Mucosa of descending colon (tissue), 3 donors: ENCODE measurements at regions not wholly inside any gene's neighbourhood (a gene's known extent, or its start where the extent isn't known, plus 50 kb on each side); places are given as distances from the start of the nearest gene placed in this dataset.

Source experiments
- ATAC-seq: fragments of 200-7000 bp; cut with Tn5 transposase; one replicate; pipeline ENCODE4 v1.9.1; 2020; ENCODE audit warnings: mild to moderate bottlenecking, moderate library complexity
- DNase-seq, 3 donors: peaks; one replicate each; pipeline ENCODE4 v3.0.0-alpha.2; 2020
- H3K36me3 ChIP-seq: fragments of 200-600 bp; one replicate; pipeline ENCODE4 v1.8.0; 2021; ENCODE audit warnings: low read depth, mild to moderate bottlenecking
- H3K4me1 ChIP-seq: fragments of 200-600 bp; one replicate; pipeline ENCODE4 v1.8.0; 2021; ENCODE audit warnings: low read depth, mild to moderate bottlenecking
- H3K4me3 ChIP-seq: fragments of 200-600 bp; one replicate; pipeline ENCODE4 v1.8.0; 2021; ENCODE audit warnings: mild to moderate bottlenecking
- H3K9me3 ChIP-seq: fragments of 200-600 bp; one replicate; pipeline ENCODE4 v1.8.0; 2021; ENCODE audit warnings: mild to moderate bottlenecking
- intact Hi-C, 2 donors: fragments of 100-400 bp; cut with DNase I in 1 of 2; cut with micrococcal nuclease in 1 of 2; formaldehyde crosslinking; loops; one replicate each; pipeline versions ENCODE4 v1.11.0 to v1.11.1; 2022; cut with DNase I, micrococcal nuclease
- TF ChIP-seq, protein P1 (sequence below): fragments of 200-600 bp; IDR thresholded peaks from one replicate; pipeline ENCODE4 v1.8.0; 2022; ENCODE audit warnings: antibody characterized with exemption, mild to moderate bottlenecking
- donor health status: DM: no; HTN: no; CAD: no; lungs with moderate emphysema.
- donor health status: DM: no; HTN: no; CAD: no.
- donor health status: DM: no; HTN: yes; CAD: no.

DNA sequence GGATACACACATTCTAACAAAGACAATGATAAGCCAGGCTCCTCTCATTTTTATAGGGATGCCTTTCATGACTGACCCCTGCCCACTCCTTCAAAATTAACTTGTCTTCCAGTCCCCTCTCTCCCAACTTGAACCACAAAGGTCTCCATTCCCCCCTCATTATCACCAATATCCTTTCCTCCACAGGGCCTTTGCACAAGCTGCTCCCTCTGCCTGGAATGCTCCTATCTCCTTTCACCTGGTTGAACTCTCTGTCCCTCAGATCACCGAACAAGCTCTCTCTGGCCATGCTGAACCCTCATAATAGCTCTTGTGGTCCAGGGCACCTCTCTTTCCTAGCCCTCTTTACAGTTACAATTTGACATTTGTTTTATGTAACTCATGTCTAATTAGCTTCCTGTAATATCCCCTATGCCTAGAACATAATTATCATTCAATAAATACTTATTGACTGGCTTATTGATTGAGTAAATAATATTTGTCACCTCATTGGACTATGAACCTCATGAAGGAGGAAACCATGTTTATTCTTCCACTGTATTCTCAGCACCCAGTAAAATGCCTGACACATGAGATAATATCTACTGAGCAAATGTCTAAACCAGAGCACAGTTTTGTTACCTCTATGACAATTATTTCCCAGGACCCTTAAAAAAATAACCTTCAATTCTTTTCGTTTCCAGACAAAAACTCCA, 266.3 kb upstream of the RASGEF1B start:
- no peaks in the 10 kb centered on the region for H3K4me1 ChIP-seq
- TF ChIP-seq, protein P1, sequence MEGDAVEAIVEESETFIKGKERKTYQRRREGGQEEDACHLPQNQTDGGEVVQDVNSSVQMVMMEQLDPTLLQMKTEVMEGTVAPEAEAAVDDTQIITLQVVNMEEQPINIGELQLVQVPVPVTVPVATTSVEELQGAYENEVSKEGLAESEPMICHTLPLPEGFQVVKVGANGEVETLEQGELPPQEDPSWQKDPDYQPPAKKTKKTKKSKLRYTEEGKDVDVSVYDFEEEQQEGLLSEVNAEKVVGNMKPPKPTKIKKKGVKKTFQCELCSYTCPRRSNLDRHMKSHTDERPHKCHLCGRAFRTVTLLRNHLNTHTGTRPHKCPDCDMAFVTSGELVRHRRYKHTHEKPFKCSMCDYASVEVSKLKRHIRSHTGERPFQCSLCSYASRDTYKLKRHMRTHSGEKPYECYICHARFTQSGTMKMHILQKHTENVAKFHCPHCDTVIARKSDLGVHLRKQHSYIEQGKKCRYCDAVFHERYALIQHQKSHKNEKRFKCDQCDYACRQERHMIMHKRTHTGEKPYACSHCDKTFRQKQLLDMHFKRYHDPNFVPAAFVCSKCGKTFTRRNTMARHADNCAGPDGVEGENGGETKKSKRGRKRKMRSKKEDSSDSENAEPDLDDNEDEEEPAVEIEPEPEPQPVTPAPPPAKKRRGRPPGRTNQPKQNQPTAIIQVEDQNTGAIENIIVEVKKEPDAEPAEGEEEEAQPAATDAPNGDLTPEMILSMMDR = no peak
- intact Hi-C loops = no loop called here
- no peak overlapping the region for H3K4me3 ChIP-seq
- no peak for DNase-seq
- no peaks in the 10 kb centered on the region for H3K36me3 ChIP-seq
- no peak for ATAC-seq
- no peaks in the 10 kb centered on the region for H3K9me3 ChIP-seq

DNA sequence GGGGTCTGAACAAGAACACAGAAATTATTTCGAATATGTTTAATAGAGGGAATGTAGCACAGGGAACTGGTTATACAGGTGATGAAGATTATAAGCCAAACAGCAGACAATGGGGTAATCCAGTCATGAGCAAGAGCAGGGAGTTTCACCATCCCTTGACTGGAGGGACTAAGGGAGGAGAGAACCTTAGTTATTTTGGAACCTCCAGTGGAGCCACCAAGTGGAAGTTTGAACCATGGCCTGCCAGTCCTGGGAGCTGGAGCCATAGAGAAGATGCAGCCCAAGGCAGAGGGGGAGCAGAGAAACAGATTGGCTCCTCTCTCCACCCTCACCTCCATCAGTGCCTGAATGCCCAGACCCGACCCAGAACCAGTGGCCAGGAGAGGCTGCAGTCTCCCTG, 264.6 kb upstream of the RASGEF1B start:
- intact Hi-C loops = no loop called here
- ATAC-seq = no peak
- no peaks in the 10 kb centered on the region for H3K36me3 ChIP-seq

DNA sequence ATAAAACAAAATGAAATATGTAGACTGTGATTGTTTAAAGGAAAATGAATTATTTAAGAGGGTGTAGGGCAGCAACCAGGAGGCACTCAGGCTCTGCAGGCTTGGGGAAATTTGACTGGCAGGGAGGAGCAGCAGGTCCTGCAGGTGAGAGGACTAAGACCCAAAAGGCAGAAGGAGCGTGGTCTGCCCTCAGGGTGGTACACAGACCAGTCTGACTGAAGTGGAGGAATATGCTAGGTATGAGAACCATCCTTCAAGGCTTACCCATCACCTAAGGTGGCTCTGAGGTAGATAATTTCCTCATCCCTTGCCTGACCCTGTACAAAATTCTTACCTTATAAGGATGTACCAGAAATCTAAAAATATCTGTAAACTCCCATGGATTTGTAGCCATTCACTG, 261.3 kb upstream of the RASGEF1B start:
- ATAC-seq = no peak
- DNase-seq = no peak
- TF ChIP-seq, protein P1 = no peak
- Histone ChIP-seq H3K4me1 (no peaks in the 10 kb centered on the region), H3K9me3 (no peaks in the 10 kb centered on the region), H3K4me3 (no peak overlapping the region), H3K36me3 (no peaks in the 10 kb centered on the region)
- intact Hi-C loops = no loop called here

More for the DNA sequence above, 264.6 kb upstream of the RASGEF1B start:
- Histone ChIP-seq H3K4me3 (no peak overlapping the region), H3K4me1 (no peaks in the 10 kb centered on the region), H3K9me3 (no peaks in the 10 kb centered on the region)
- TF ChIP-seq, protein P1 = no peak
- DNase-seq = no peak

DNA sequence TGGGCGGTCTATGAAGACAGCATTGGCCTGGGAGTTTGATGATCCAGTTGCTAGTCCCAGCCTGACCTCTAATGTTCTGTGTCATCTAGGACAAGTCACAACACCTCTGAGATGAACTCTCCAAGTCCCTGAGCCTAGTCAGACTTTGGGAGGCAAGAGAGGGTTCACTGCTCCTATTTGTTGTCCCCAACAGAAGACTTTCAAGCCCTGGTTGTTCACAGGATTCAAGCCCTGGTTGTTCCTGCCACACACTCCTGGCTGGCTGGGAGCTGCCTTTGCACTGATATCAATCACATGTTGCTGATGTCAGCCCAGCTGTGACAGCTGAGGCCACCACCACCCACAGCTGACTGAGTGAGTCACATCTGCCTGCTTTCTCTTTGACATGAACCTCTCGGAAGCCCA, 253.2 kb upstream of the RASGEF1B start:
- no peaks in the 10 kb centered on the region for H3K36me3 ChIP-seq
- ATAC-seq = peak; percentile 95
- no peaks in the 10 kb centered on the region for H3K9me3 ChIP-seq
- no peak overlapping the region for H3K4me3 ChIP-seq
- intact Hi-C loops = no loop called here
- peak; percentile 41 to 59 (median 55) for DNase-seq
- H3K4me1 ChIP-seq = no peaks in the 10 kb centered on the region
- TF ChIP-seq, protein P1 = no peak

DNA sequence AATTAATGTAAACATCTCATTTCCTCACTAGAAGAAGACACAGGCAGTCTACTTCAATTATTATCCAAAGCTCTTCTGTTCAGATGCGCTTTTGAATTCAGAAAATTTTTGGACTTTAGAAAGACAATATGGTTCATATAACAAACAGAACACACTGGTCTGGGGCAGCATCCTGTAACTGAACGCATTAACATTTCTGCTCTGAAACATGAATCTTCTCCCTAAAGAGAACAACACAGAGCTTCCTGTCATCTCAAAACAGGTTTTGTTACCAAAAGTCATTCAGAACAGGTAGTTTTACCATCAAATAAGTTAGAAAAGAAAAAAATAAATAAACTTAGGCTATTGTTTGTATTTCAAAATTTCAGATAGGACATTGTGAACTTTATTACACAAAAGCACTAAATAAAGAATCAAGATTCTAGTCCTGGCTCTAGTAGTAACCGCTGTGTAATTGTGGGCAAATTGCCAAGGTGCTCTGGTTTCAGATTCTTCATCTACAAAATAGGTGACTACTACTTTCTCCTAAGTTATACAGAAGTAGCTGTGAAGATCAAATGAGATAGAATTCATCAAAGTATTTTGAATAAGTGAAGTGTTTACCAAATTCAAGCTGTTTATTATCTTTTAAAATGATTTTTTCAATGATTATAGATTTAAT, 252.3 kb upstream of the RASGEF1B start:
- peak in 1 of 3 donors; percentile 55 for DNase-seq
- intact Hi-C loops = no loop called here
- H3K9me3 ChIP-seq = no peaks in the 10 kb centered on the region
- no peaks in the 10 kb centered on the region for H3K36me3 ChIP-seq
- TF ChIP-seq, protein P1 = no peak
- no peaks in the 10 kb centered on the region for H3K4me1 ChIP-seq
- H3K4me3 ChIP-seq = no peak overlapping the region
- no peak for ATAC-seq
